GM19468 (cell line): ENCODE measurements at regions not wholly inside any gene's neighbourhood (a gene's known extent, or its start where the extent isn't known, plus 50 kb on each side); places are given as distances from the start of the nearest gene placed in this dataset.
A peak's percentile ranks its signal among the peaks of the same experiment; 100 is the strongest.

Source experiments
- ATAC-seq: cut with Tn5 transposase; IDR thresholded peaks from one replicate; pipeline ENCODE4 v1.9.1; 2021; ENCODE audit warnings: mild to moderate bottlenecking, moderate library complexity, moderate number of reproducible peaks; ENCODE audit not compliant: unreplicated experiment; ENCODE audit errors: extremely low read depth

GRCh38 chr4:140809676-140810075 lies 53.5 kb upstream of the TBC1D9 start:
- ATAC-seq, result no peak

DNA sequence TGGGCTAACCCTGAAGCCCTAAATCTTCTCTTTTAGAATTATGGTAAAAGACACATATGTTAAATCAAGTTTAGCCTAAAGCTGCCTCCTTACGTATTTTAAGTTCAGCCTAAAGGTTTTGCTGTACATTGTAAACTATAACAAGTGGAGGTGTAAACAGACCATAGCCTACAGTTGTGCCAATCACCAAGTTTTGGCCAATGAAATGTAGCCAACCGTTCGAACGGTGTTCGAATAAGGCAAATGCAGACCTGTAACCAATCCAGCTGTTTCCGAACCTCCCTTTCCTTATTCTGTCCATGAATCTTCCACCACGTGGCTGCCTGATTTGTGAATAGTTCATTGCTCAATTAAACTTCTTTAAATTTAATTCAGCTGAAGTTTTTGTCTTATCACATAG lies 52.1 kb upstream of the TBC1D9 start:
- ATAC-seq, result no peak

- peak; percentile 71 for ATAC-seq
Measured at GRCh38 chr4:140807491-140808252, 51.5 kb upstream of the TBC1D9 start.

- ATAC-seq, result peak; percentile 71
Measured at GRCh38 chr4:140806163-140806562, 50.0 kb upstream of the TBC1D9 start.
